ENCODE measurements at regions not wholly inside any gene's neighbourhood (a gene's known extent, or its start where the extent isn't known, plus 50 kb on each side); places are given as distances from the start of the nearest gene placed in this dataset.

DNA sequence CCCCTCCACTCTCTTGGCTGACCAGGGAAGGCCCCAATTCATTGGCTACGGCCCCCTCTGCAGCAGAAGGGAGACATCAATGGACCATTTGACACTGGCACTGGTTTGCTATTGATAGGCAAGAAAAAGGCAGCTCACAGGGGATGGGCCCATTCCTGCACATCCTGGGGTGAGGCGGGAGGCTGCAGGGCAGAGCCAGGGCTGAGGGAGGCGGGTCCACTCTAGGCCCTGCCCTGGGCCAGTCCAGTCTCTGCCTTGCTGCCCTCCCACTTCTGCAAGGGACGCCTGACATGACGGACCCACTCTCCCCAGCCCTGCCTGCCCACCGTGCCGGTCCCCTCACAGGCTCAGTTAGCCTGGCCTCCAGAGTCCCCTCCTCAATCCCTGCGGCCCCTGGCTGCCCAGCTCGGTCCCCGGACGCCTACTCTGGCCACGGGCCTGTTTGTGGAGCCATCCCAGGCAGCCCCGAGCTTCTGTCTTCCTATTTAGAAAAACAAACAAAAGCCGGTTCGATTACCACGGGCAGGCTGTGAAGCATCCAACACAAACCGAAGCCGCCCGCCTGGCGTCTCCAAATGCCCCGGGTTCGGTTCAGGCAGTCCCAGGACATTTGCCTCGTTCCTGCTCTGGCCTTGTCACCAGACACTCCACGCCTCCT is 160.7 kb downstream of the IRX5 start:
- H3K36me3 ChIP-seq (replicated peaks in 1 of 2; ENCODE audit: control insufficient read depth in 2 of 2, insufficient read depth in 2 of 2, low read length in 2 of 2): no peaks in the 10 kb centered on the region
- no CpG with 5 or more reads among the region's 24 CpGs for WGBS, 2 donors (ENCODE audit: extremely low coverage in 2 of 2, insufficient read length in 2 of 2, insufficient replicate concordance in 1 of 2)
- no peak overlapping the region for H2BK12ac ChIP-seq (ENCODE audit: low read length)
- H3K9ac ChIP-seq (ENCODE audit: low read depth, low read length, poor library complexity): no peak overlapping the region
- no peak overlapping the region for H2BK5ac ChIP-seq (ENCODE audit: low read length)
- no peaks in the 10 kb centered on the region for H3K4me1 ChIP-seq (ENCODE audit: control insufficient read depth in 2 of 2, insufficient read depth in 1 of 2, low read depth in 1 of 2, low read length in 2 of 2)
- no peak for DNase-seq (ENCODE audit: low spot score)
- no peaks in the 10 kb centered on the region for H3K9me3 ChIP-seq (replicated peaks in 1 of 2; ENCODE audit: control insufficient read depth in 2 of 2, insufficient read depth in 1 of 2, low read depth in 1 of 2, low read length in 2 of 2)
- peak overlapping the region; percentile 17 for H2BK15ac ChIP-seq (ENCODE audit: low read length)
- no peak overlapping the region for H3K27ac ChIP-seq (replicated peaks; ENCODE audit: low read length)
- no peak overlapping the region for H2AFZ ChIP-seq (ENCODE audit: low read length)
- H3K4me3 ChIP-seq (ENCODE audit: low read length in 2 of 2): no peak overlapping the region
- H3K27me3 ChIP-seq (ENCODE audit: control insufficient read depth in 3 of 3, insufficient read depth in 3 of 3, low read depth in 1 of 3, low read length in 3 of 3): no peaks in the 10 kb centered on the region
- H3K14ac ChIP-seq (ENCODE audit: low read length): no peak overlapping the region
- no peaks in the 10 kb centered on the region for H3K79me1 ChIP-seq (ENCODE audit: low read depth, low read length)
- no peak overlapping the region for H4K91ac ChIP-seq (ENCODE audit: low read depth, low read length, poor library complexity)
- peak overlapping the region; percentile 6 for H3K18ac ChIP-seq (ENCODE audit: low read length)
- no peak overlapping the region for H3K23ac ChIP-seq (ENCODE audit: low read depth, low read length, poor library complexity)
- H3K4ac ChIP-seq (ENCODE audit: low read length): no peak overlapping the region
- no peak overlapping the region for H3K4me2 ChIP-seq (ENCODE audit: insufficient read depth, low read length, poor library complexity, severe bottlenecking)
- no peak overlapping the region for H2AK5ac ChIP-seq (ENCODE audit: low read depth, low read length)
- no peak overlapping the region for H2BK120ac ChIP-seq (ENCODE audit: low read depth, low read length)
- H4K8ac ChIP-seq (ENCODE audit: low read depth, low read length): no peak overlapping the region

DNA sequence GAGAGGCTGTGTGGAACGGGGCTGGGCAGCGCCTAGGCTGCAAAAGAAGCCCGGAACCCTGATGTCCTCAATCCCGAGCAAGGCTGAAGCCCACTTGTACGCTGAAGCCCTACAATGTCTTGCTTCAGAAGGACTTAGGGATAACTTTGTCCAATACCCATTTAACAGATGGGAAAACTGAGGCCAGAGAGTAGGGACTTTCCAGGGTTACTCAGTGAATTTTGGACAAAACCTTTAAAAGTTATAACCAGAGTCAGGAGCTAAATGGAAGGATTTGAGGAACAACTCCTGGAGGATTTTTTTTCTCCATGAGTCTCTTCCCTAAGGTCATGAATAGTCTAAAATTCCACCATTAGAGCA is 161.2 kb downstream of the IRX5 start:
- no peak overlapping the region for H3K4me2 ChIP-seq (ENCODE audit: insufficient read depth, low read length, poor library complexity, severe bottlenecking)
- H3K14ac ChIP-seq (ENCODE audit: low read length): no peak overlapping the region
- no peak overlapping the region for H2BK12ac ChIP-seq (ENCODE audit: low read length)
- no peak overlapping the region for H3K23ac ChIP-seq (ENCODE audit: low read depth, low read length, poor library complexity)
- H4K8ac ChIP-seq (ENCODE audit: low read depth, low read length): no peak overlapping the region
- H2BK5ac ChIP-seq (ENCODE audit: low read length): no peak overlapping the region
- no peak for DNase-seq (ENCODE audit: low spot score)
- no peak overlapping the region for H2BK120ac ChIP-seq (ENCODE audit: low read depth, low read length)
- no peaks in the 10 kb centered on the region for H3K79me1 ChIP-seq (ENCODE audit: low read depth, low read length)
- no CpG with 5 or more reads among the region's 5 CpGs for WGBS, 2 donors (ENCODE audit: extremely low coverage in 2 of 2, insufficient read length in 2 of 2, insufficient replicate concordance in 1 of 2)
- H2AFZ ChIP-seq (ENCODE audit: low read length): no peak overlapping the region
- H3K9me3 ChIP-seq (replicated peaks in 1 of 2; ENCODE audit: control insufficient read depth in 2 of 2, insufficient read depth in 1 of 2, low read depth in 1 of 2, low read length in 2 of 2): no peaks in the 10 kb centered on the region
- H3K4me1 ChIP-seq (ENCODE audit: control insufficient read depth in 2 of 2, insufficient read depth in 1 of 2, low read depth in 1 of 2, low read length in 2 of 2): no peaks in the 10 kb centered on the region
- H3K27ac ChIP-seq (replicated peaks; ENCODE audit: low read length): no peak overlapping the region
- H3K36me3 ChIP-seq (replicated peaks in 1 of 2; ENCODE audit: control insufficient read depth in 2 of 2, insufficient read depth in 2 of 2, low read length in 2 of 2): no peaks in the 10 kb centered on the region
- no peak overlapping the region for H3K18ac ChIP-seq (ENCODE audit: low read length)
- no peak overlapping the region for H4K91ac ChIP-seq (ENCODE audit: low read depth, low read length, poor library complexity)
- no peak overlapping the region for H3K4me3 ChIP-seq (ENCODE audit: low read length in 2 of 2)
- no peak overlapping the region for H2AK5ac ChIP-seq (ENCODE audit: low read depth, low read length)
- H3K9ac ChIP-seq (ENCODE audit: low read depth, low read length, poor library complexity): no peak overlapping the region
- H3K4ac ChIP-seq (ENCODE audit: low read length): no peak overlapping the region
- H2BK15ac ChIP-seq (ENCODE audit: low read length): peak overlapping the region; percentile 17
- H3K27me3 ChIP-seq (ENCODE audit: control insufficient read depth in 3 of 3, insufficient read depth in 3 of 3, low read depth in 1 of 3, low read length in 3 of 3): no peaks in the 10 kb centered on the region

DNA sequence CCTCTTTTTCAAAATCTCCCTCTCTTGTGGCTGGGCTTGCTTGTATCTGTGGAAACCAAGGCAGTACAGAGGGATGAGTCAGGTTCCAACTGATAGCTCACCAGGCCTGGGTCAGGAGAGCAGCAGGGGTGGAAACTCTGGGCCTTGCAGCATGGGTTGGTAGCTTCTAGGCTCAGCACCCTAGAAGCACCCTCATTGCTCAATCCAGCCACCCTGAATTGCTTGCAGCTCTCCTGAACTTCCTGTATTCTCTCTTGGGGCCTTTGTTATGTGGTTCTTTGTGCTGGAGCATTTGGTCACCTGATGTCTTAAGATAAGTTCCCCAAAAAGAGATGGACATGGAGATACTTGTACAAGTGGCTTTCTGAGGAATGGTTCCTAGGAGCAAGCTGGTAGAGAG is 169.4 kb downstream of the IRX5 start:
- Histone ChIP-seq H3K27ac (replicated peaks; ENCODE audit: low read length) (no peak overlapping the region), H3K4me3 (ENCODE audit: low read length in 2 of 2) (no peak overlapping the region), H3K79me1 (ENCODE audit: low read depth, low read length) (no peaks in the 10 kb centered on the region), H4K8ac (ENCODE audit: low read depth, low read length) (no peak overlapping the region), H3K18ac (ENCODE audit: low read length) (peak overlapping the region; percentile 68), H2BK5ac (ENCODE audit: low read length) (no peak overlapping the region), H2AFZ (ENCODE audit: low read length) (no peak overlapping the region), H2BK15ac (ENCODE audit: low read length) (no peak overlapping the region), H3K36me3 (replicated peaks in 1 of 2; ENCODE audit: control insufficient read depth in 2 of 2, insufficient read depth in 2 of 2, low read length in 2 of 2) (no peaks in the 10 kb centered on the region), H3K9me3 (replicated peaks in 1 of 2; ENCODE audit: control insufficient read depth in 2 of 2, insufficient read depth in 1 of 2, low read depth in 1 of 2, low read length in 2 of 2) (peaks cover 0 to 3% of the 10 kb centered on the region in 2 donors), H3K4ac (ENCODE audit: low read length) (no peak overlapping the region), H3K14ac (ENCODE audit: low read length) (no peak overlapping the region), H4K91ac (ENCODE audit: low read depth, low read length, poor library complexity) (no peak overlapping the region), H3K27me3 (ENCODE audit: control insufficient read depth in 3 of 3, insufficient read depth in 3 of 3, low read depth in 1 of 3, low read length in 3 of 3) (no peaks in the 10 kb centered on the region), H3K4me1 (ENCODE audit: control insufficient read depth in 2 of 2, insufficient read depth in 1 of 2, low read depth in 1 of 2, low read length in 2 of 2) (no peaks in the 10 kb centered on the region), H2BK120ac (ENCODE audit: low read depth, low read length) (peak overlapping the region; percentile 58), H2BK12ac (ENCODE audit: low read length) (no peak overlapping the region), H2AK5ac (ENCODE audit: low read depth, low read length) (peak overlapping the region; percentile 21), H3K4me2 (ENCODE audit: insufficient read depth, low read length, poor library complexity, severe bottlenecking) (no peak overlapping the region), H3K9ac (ENCODE audit: low read depth, low read length, poor library complexity) (no peak overlapping the region), H3K23ac (ENCODE audit: low read depth, low read length, poor library complexity) (no peak overlapping the region)
- DNase-seq (ENCODE audit: low spot score): no peak

DNA sequence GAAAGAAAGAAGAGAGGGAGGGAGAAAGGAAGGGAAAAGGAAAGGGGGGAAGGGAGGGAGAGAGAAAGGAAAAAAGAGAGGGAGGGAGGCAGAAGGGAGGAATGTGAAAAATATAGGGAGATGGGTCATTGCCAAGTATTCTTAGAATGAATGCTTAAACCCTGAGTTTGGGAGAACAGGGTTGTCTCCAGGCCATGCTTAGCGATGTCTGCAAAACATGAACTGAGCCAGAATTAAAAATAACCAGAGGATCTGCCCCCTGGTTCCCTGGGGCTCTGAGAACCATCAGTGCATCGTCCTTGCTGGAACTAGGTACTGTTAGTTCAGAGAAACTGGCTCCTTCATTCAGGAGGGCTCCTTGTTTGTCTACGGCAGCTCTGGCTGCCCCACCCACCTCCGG is 170.4 kb downstream of the IRX5 start:
- no CpG with 5 or more reads among the region's 4 CpGs for WGBS, 2 donors (ENCODE audit: extremely low coverage in 2 of 2, insufficient read length in 2 of 2, insufficient replicate concordance in 1 of 2)
- Histone ChIP-seq H3K18ac (ENCODE audit: low read length) (no peak overlapping the region), H4K8ac (ENCODE audit: low read depth, low read length) (no peak overlapping the region), H3K4me3 (ENCODE audit: low read length in 2 of 2) (no peak overlapping the region), H3K23ac (ENCODE audit: low read depth, low read length, poor library complexity) (no peak overlapping the region), H3K9me3 (replicated peaks in 1 of 2; ENCODE audit: control insufficient read depth in 2 of 2, insufficient read depth in 1 of 2, low read depth in 1 of 2, low read length in 2 of 2) (peaks cover 0 to 3% of the 10 kb centered on the region in 2 donors), H3K4ac (ENCODE audit: low read length) (no peak overlapping the region), H3K4me1 (ENCODE audit: control insufficient read depth in 2 of 2, insufficient read depth in 1 of 2, low read depth in 1 of 2, low read length in 2 of 2) (no peaks in the 10 kb centered on the region), H2AK5ac (ENCODE audit: low read depth, low read length) (no peak overlapping the region), H4K91ac (ENCODE audit: low read depth, low read length, poor library complexity) (no peak overlapping the region), H3K27me3 (ENCODE audit: control insufficient read depth in 3 of 3, insufficient read depth in 3 of 3, low read depth in 1 of 3, low read length in 3 of 3) (no peaks in the 10 kb centered on the region), H2BK120ac (ENCODE audit: low read depth, low read length) (no peak overlapping the region), H3K14ac (ENCODE audit: low read length) (no peak overlapping the region), H3K4me2 (ENCODE audit: insufficient read depth, low read length, poor library complexity, severe bottlenecking) (no peak overlapping the region), H3K79me1 (ENCODE audit: low read depth, low read length) (no peaks in the 10 kb centered on the region), H2BK15ac (ENCODE audit: low read length) (no peak overlapping the region), H2AFZ (ENCODE audit: low read length) (no peak overlapping the region), H3K27ac (replicated peaks; ENCODE audit: low read length) (no peak overlapping the region), H2BK5ac (ENCODE audit: low read length) (no peak overlapping the region), H2BK12ac (ENCODE audit: low read length) (no peak overlapping the region), H3K36me3 (replicated peaks in 1 of 2; ENCODE audit: control insufficient read depth in 2 of 2, insufficient read depth in 2 of 2, low read length in 2 of 2) (no peaks in the 10 kb centered on the region), H3K9ac (ENCODE audit: low read depth, low read length, poor library complexity) (no peak overlapping the region)
- no peak for DNase-seq (ENCODE audit: low spot score)
